Osteocyte (in vitro differentiated cells): ENCODE measurements at regions not wholly inside any gene's neighbourhood (a gene's known extent, or its start where the extent isn't known, plus 50 kb on each side); places are given as distances from the start of the nearest gene placed in this dataset.
A peak's percentile ranks its signal among the peaks of the same experiment; 100 is the strongest.

Experiments
- DNase-seq: peaks from one replicate; pipeline ENCODE4 v3.0.0; 2021; ENCODE audit warnings: mixed read lengths; ENCODE audit not compliant: unreplicated experiment; ENCODE audit errors: extremely low spot score
- H3K27ac Mint-ChIP-seq: one replicate; pipeline ENCODE4 v1.8.0; 2021; ENCODE audit warnings: mild to moderate bottlenecking, mixed read lengths; ENCODE audit not compliant: unreplicated experiment
- H3K27me3 Mint-ChIP-seq: one replicate; pipeline ENCODE4 v1.8.0; 2021; ENCODE audit warnings: mixed read lengths; ENCODE audit not compliant: unreplicated experiment
- H3K36me3 Mint-ChIP-seq: one replicate; pipeline ENCODE4 v1.8.0; 2021; ENCODE audit warnings: mixed read lengths; ENCODE audit not compliant: unreplicated experiment
- H3K4me1 Mint-ChIP-seq: one replicate; pipeline ENCODE4 v1.8.0; 2021; ENCODE audit warnings: mixed read lengths; ENCODE audit not compliant: unreplicated experiment
- H3K4me3 Mint-ChIP-seq: one replicate; pipeline ENCODE4 v1.8.0; 2021; ENCODE audit warnings: mild to moderate bottlenecking, moderate library complexity, mixed read lengths; ENCODE audit not compliant: unreplicated experiment
- H3K9me3 Mint-ChIP-seq: one replicate; pipeline ENCODE4 v1.8.0; 2021; ENCODE audit warnings: mixed read lengths; ENCODE audit not compliant: unreplicated experiment
- TF ChIP-seq, protein P1 (sequence below): fragments of 200-600 bp; sonication (generic); IDR thresholded peaks from 2 replicates; pipeline ENCODE4 v1.5.0; 2021; ENCODE audit warnings: antibody characterized with exemption, mild to moderate bottlenecking, moderate library complexity

DNA sequence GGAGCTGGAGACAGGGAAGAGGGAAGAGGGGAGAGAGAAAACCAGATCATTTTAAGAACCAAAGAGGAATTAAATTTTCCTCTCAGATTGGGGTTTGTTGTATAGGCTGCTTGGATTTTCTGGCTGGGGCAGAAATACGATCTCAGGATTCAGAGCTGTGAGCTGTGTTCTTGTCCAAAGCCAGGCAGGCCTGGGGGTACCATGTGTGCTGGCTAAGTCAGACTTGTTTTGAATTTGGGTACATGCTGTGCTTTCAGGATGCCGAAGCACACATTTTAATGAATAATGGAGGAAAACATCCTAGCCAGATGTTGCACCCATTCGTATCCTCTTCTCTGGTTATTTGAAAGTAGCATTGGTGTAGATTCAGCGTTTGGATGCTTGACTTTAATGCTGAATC is 170.3 kb upstream of the PODXL start:
- Mint-ChIP-seq H3K4me1 (no peaks in the 10 kb centered on the region), H3K27ac (no peak overlapping the region), H3K9me3 (no peaks in the 10 kb centered on the region), H3K4me3 (no peak overlapping the region), H3K27me3 (peaks cover 52% of the 10 kb centered on the region), H3K36me3 (no peaks in the 10 kb centered on the region)
- peak; percentile 32 for DNase-seq
- TF ChIP-seq, protein P1, sequence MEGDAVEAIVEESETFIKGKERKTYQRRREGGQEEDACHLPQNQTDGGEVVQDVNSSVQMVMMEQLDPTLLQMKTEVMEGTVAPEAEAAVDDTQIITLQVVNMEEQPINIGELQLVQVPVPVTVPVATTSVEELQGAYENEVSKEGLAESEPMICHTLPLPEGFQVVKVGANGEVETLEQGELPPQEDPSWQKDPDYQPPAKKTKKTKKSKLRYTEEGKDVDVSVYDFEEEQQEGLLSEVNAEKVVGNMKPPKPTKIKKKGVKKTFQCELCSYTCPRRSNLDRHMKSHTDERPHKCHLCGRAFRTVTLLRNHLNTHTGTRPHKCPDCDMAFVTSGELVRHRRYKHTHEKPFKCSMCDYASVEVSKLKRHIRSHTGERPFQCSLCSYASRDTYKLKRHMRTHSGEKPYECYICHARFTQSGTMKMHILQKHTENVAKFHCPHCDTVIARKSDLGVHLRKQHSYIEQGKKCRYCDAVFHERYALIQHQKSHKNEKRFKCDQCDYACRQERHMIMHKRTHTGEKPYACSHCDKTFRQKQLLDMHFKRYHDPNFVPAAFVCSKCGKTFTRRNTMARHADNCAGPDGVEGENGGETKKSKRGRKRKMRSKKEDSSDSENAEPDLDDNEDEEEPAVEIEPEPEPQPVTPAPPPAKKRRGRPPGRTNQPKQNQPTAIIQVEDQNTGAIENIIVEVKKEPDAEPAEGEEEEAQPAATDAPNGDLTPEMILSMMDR, result no peak

GRCh38 chr7:131726031-131726430 is 169.6 kb upstream of the PODXL start:
- TF ChIP-seq, protein P1, result no peak
- Mint-ChIP-seq H3K36me3 (no peaks in the 10 kb centered on the region), H3K9me3 (no peaks in the 10 kb centered on the region), H3K27me3 (peaks cover 54% of the 10 kb centered on the region), H3K4me3 (no peak overlapping the region), H3K4me1 (no peaks in the 10 kb centered on the region), H3K27ac (no peak overlapping the region)
- DNase-seq, result peak; percentile 67

- no peak overlapping the region for H3K27ac Mint-ChIP-seq
- peaks cover 50% of the 10 kb centered on the region for H3K27me3 Mint-ChIP-seq
- TF ChIP-seq, protein P1, result no peak
- H3K4me3 Mint-ChIP-seq, result no peak overlapping the region
- no peaks in the 10 kb centered on the region for H3K9me3 Mint-ChIP-seq
- DNase-seq, result peak; percentile 71
- H3K4me1 Mint-ChIP-seq, result no peaks in the 10 kb centered on the region
- no peaks in the 10 kb centered on the region for H3K36me3 Mint-ChIP-seq
Measured at GRCh38 chr7:131724776-131725345, 168.4 kb upstream of the PODXL start.

DNA sequence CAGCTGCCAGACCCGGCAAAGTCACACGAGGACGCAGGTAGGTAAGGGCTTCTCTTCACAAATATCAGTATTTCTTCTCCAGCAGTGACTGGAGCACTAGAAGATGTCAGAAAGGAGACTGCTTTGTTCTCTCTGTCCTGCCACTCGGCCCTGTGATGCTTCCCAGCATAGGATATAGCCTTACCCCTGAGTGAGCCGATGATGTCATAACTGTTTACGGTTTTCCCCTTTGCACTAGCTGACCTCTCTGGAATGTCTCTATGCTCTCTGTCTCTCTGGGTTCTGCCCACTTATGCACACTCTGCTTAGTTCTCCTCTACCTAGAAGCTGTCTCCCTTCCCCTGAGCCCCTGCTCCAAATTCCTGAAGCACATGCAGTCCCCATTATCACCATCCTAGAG is 167.5 kb upstream of the PODXL start:
- H3K4me1 Mint-ChIP-seq, result no peaks in the 10 kb centered on the region
- H3K27me3 Mint-ChIP-seq, result peaks cover 50% of the 10 kb centered on the region
- TF ChIP-seq, protein P1, result no peak
- peak; percentile 25 for DNase-seq
- no peaks in the 10 kb centered on the region for H3K36me3 Mint-ChIP-seq
- H3K9me3 Mint-ChIP-seq, result no peaks in the 10 kb centered on the region
- H3K27ac Mint-ChIP-seq, result no peak overlapping the region
- H3K4me3 Mint-ChIP-seq, result no peak overlapping the region

DNA sequence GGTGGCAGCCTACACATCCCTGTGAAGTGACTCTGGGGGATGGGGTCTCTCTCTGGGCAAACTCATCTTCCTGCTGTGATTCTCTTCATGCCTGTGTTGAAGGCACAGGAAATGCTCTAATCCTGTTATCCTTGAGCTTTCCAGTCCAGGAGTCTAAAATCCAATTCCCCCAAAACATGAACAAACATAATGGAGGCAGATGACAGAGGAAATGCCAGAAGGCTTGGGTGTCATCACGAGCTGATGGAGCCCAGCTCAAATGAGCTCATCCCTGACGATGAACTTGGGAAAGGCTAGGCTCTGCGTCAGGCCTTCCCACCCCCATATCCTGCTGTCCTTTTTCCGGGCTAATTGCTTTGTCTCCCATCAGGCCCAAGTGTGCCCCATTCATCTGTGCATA is 165.9 kb upstream of the PODXL start:
- peak; percentile 46 for DNase-seq
- no peaks in the 10 kb centered on the region for H3K36me3 Mint-ChIP-seq
- H3K9me3 Mint-ChIP-seq, result no peaks in the 10 kb centered on the region
- H3K27ac Mint-ChIP-seq, result no peak overlapping the region
- H3K27me3 Mint-ChIP-seq, result peaks cover 40% of the 10 kb centered on the region
- no peaks in the 10 kb centered on the region for H3K4me1 Mint-ChIP-seq
- no peak overlapping the region for H3K4me3 Mint-ChIP-seq
- TF ChIP-seq, protein P1, result no peak
